ENCODE measurements at regions not wholly inside any gene's neighbourhood (a gene's known extent, or its start where the extent isn't known, plus 50 kb on each side); places are given as distances from the start of the nearest gene placed in this dataset.

DNA sequence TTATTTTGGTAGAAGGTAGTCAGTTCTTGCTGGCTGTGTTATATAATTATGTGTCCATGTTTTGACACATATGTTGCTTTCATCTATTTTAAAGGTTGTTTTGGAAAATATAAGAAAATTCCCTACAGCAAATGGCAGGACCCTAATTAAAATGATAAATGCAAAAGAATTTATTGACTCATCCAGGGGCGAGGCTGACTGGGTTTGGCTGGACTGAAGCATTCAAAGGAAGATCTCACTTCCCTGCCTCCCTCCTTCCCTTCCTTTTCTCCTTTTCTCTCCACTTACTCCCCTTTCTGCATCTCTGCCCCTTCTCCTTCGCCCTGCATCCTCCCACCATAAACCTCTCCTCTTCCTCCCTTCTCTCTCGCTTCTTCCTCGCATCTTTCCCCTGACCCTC is 129.6 kb downstream of the SNAPC1 start:
- no peak for TF ChIP-seq POLR2A (IDR thresholded peaks at IDR 0.05)
- TF ChIP-seq, protein P1, sequence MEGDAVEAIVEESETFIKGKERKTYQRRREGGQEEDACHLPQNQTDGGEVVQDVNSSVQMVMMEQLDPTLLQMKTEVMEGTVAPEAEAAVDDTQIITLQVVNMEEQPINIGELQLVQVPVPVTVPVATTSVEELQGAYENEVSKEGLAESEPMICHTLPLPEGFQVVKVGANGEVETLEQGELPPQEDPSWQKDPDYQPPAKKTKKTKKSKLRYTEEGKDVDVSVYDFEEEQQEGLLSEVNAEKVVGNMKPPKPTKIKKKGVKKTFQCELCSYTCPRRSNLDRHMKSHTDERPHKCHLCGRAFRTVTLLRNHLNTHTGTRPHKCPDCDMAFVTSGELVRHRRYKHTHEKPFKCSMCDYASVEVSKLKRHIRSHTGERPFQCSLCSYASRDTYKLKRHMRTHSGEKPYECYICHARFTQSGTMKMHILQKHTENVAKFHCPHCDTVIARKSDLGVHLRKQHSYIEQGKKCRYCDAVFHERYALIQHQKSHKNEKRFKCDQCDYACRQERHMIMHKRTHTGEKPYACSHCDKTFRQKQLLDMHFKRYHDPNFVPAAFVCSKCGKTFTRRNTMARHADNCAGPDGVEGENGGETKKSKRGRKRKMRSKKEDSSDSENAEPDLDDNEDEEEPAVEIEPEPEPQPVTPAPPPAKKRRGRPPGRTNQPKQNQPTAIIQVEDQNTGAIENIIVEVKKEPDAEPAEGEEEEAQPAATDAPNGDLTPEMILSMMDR (IDR thresholded peaks at IDR 0.05): no peak
